Activated CD4-positive, alpha-beta T cell treated with anti-CD3 and anti-CD28 coated beads, Interleukin-10, Interleukin-2, amounts not matched to agents 100 ng/mL and 50 ng/mL, durations not matched to agents 16 hours and 8 hours (primary cell): ENCODE measurements at regions not wholly inside any gene's neighbourhood (a gene's known extent, or its start where the extent isn't known, plus 50 kb on each side); places are given as distances from the start of the nearest gene placed in this dataset.
A peak's percentile ranks its signal among the peaks of the same experiment; 100 is the strongest.

Experiments used
- DNase-seq: peaks from one replicate; pipeline ENCODE4 v3.0.0-alpha.2; 2020

- DNase-seq = no peak
Measured at GRCh38 chr10:120313715-120314114, 143.3 kb upstream of the PLPP4 start.

- no peak for DNase-seq
Measured at GRCh38 chr10:120314442-120314841, 142.6 kb upstream of the PLPP4 start.

GRCh38 chr10:120318862-120319261 is 138.2 kb upstream of the PLPP4 start:
- DNase-seq = no peak

GRCh38 chr10:120327675-120328074 is 129.4 kb upstream of the PLPP4 start:
- no peak for DNase-seq

- no peak for DNase-seq
Measured at GRCh38 chr10:120328647-120329046, 128.4 kb upstream of the PLPP4 start.

GRCh38 chr10:120335553-120335952 is 121.5 kb upstream of the PLPP4 start:
- no peak for DNase-seq

GRCh38 chr10:120336306-120336910 is 120.6 kb upstream of the PLPP4 start:
- no peak for DNase-seq

- DNase-seq = peak; percentile 56
Measured at GRCh38 chr10:120336911-120337540, 120.0 kb upstream of the PLPP4 start.

GRCh38 chr10:120342115-120342714 is 114.8 kb upstream of the PLPP4 start:
- DNase-seq = no peak

- DNase-seq = no peak
Measured at GRCh38 chr10:120345186-120345585, 111.8 kb upstream of the PLPP4 start.

- no peak for DNase-seq
Measured at GRCh38 chr10:120347644-120348043, 109.4 kb upstream of the PLPP4 start.

GRCh38 chr10:120349069-120349468 is 108.0 kb upstream of the PLPP4 start:
- no peak for DNase-seq

GRCh38 chr10:120355425-120355824 is 101.6 kb upstream of the PLPP4 start:
- no peak for DNase-seq

GRCh38 chr10:120360571-120360970 is 96.5 kb upstream of the PLPP4 start:
- no peak for DNase-seq

GRCh38 chr10:120365872-120366271 is 91.2 kb upstream of the PLPP4 start:
- DNase-seq = no peak

- no peak for DNase-seq
Measured at GRCh38 chr10:120367341-120367740, 89.7 kb upstream of the PLPP4 start.

GRCh38 chr10:120368338-120368737 is 88.7 kb upstream of the PLPP4 start:
- no peak for DNase-seq

GRCh38 chr10:120368927-120369326 is 88.1 kb upstream of the PLPP4 start:
- no peak for DNase-seq

GRCh38 chr10:120369856-120370276 is 87.2 kb upstream of the PLPP4 start:
- no peak for DNase-seq

GRCh38 chr10:120371856-120372255 is 85.2 kb upstream of the PLPP4 start:
- DNase-seq = no peak

GRCh38 chr10:120372917-120373316 is 84.1 kb upstream of the PLPP4 start:
- DNase-seq = no peak

GRCh38 chr10:120375666-120376065 is 81.4 kb upstream of the PLPP4 start:
- DNase-seq = no peak

GRCh38 chr10:120381931-120382330 is 75.1 kb upstream of the PLPP4 start:
- DNase-seq = no peak

- DNase-seq = no peak
Measured at GRCh38 chr10:120382360-120382759, 74.7 kb upstream of the PLPP4 start.

- no peak for DNase-seq
Measured at GRCh38 chr10:120385992-120386391, 71.0 kb upstream of the PLPP4 start.
